NCI-H2029 (cell line): ENCODE measurements at regions not wholly inside any gene's neighbourhood (a gene's known extent, or its start where the extent isn't known, plus 50 kb on each side); places are given as distances from the start of the nearest gene placed in this dataset.
"Not testable (repeated sequence)": the region's sequence is repeated elsewhere in the genome, so short reads cannot be mapped to it uniquely, and the experiment has no call there.

Source experiments
- DNase-seq: peaks from one replicate; lab custom pipeline; 2025; lab: John Stamatoyannopoulos, UW

DNA sequence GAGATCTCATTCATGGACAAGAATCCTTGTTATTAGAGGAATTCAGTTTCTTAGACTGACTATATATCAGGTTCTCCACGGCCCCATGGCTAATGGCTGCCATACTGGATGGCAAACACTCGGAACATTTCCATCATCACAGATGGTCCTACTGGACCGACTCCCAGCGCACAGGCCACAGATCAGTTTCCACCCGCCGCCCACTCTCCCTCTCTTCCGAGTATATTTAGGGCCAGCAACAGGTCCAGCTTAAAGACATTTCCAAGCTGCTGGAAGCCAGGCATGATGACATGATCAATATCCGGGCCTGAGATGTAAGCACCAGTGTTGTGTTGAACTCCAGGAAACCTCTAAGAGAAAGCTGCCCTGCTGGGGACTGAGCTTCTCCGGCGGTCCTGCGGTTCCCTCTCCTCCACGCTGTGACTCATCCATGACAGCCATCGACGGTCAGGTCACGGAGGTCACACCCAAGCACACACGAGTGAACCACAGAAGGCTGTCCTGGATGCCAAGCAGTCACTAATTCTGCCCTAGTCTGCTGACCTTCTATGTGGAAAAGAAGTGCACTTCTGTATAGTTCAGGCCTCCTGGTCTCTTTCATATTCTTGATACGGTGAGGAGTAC, 64.4 kb upstream of the LPCAT1 start:
- DNase-seq: not testable (repeated sequence)

DNA sequence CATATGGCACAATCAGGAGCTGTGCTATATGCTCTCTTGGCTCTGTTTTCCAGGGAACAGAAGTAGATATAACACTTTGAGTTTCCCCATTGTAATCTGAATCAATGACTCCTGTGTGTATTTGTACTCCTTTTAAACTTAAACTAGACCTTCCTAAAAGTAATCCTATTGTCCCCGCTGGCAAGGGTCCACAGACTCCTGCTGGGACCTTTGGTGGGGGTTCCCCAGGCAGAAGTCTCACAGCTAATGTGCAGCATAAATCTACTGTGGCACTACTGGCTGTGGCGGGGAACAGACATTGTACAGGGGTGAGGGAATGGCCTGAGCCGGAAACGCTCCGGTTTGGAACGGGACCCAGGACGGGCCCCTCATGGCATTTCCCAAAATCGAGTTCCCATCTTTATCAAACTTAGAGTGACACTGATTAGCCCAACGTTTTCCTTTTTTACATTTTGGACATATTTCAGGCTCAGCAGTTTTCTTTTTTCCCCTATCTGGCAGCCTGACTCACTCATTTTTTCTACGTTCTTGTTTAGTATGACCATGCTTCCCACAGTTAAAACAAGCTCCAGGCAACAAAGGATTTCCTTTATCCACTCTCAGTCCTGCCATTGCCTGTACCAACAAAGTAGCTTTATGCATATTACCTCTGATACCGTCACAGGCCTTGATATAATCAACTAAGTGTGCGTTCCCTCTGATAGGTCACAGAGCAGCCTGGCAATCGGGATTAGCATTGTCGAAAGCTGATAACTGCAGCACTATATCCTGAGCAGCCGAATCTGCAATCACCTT, 59.5 kb upstream of the LPCAT1 start:
- not testable (repeated sequence) for DNase-seq

DNA sequence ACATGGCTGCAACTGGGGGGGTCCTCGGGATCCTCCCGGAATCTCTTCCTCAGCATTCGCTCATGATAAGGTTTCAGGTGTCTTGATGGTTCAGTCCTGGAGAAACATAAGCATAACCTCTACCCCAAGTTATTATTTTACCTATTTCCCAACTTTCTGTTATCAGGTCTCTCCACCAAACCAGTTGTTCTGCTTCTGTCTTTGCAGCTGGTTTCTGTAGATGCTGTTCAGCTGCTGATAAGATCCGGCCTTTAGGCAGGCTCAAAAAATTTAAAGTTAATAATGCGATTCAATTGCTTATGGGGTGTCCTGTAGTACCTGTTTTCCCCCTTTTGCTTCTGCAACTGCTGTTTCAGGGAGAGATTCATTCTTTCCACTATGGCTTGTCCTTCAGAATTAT, 55.6 kb upstream of the LPCAT1 start:
- DNase-seq: not testable (repeated sequence)

DNA sequence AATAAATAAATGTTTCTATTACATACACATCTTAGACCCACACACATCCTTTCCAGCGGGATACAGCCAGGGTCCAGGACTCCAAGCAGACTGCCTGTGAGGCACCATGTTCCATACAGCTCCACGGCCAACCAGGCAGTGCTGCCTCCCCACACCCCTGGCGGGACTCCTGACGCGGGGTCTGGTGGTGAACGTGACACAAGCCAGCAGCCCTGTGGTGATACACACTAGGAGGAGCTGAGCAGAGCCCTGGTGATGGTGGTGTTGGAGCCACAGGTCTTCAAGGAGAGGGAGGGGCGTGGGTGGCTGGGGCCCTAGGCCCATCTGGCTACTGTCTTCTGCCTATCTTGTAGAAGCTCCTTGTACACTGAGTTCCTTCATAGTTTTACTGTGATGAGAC, 53.1 kb upstream of the LPCAT1 start:
- DNase-seq: not testable (repeated sequence)

DNA sequence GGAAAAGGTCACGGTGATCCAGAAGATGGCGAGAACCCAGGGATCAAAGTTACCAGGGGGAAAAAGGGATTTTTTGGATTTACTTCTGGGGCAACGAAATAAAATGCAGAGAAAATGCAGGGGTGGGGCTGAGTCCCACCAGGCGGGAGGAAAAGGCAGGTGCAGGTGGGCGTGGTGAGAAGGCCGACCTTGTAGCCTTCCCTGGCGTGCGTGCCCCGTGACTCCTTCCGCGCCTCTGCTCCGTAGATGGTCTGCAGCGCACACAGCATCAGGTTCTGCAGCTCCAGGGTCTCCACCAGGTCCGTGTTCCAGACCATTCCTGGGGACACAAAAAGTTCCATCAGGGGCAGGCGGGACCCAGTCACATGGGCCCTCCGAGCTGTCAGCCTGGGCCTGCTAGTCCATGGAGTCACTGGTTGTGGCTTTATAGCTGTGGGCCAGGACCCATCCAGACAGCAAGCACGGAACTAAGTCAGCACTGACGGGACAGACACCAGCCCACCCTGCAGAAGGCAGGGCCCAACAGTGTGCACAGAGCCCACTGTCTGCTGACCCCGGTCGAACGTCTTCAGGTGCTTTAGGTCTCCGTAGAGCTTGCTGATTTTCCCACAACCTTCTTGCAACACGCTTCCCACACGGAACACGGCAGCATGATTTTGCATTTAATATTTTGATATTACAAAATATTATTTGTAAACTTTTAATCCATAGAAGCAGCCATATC, 52.4 kb upstream of the LPCAT1 start:
- not testable (repeated sequence) for DNase-seq

DNA sequence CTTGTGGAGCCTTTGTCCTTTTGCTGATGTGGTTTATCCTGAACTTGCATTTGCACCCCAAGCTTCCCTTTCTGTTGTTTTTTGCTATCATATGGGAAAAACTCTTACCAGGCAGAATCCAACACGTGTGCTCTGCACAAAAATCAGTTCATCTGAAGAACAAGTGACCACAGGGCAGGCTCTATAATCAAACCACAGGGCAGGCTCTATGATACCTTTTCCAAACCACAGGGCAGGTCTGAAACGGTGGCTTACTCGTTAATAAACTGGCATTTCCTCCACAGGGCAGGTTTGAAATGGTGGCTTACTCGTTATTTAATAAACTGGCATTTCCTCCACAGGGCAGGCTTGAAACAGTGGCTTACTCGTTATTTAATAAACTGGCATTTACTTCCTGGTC, 51.7 kb upstream of the LPCAT1 start:
- DNase-seq: not testable (repeated sequence)

DNA sequence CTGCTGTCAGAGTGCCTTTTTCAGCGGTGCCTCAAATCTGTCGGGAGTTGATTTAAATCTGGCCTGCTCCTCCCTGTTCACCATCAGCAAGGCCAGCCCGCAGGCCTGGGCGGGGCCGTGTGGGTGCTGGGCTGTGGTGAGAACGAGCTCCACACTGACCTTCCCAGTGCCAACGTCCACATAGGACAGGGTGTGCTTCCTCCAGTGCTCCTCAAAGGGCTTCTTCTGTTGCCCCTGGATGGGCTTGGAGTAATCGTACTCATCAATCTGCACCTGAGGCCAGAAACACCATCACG, 50.2 kb upstream of the LPCAT1 start:
- DNase-seq: not testable (repeated sequence)

DNA sequence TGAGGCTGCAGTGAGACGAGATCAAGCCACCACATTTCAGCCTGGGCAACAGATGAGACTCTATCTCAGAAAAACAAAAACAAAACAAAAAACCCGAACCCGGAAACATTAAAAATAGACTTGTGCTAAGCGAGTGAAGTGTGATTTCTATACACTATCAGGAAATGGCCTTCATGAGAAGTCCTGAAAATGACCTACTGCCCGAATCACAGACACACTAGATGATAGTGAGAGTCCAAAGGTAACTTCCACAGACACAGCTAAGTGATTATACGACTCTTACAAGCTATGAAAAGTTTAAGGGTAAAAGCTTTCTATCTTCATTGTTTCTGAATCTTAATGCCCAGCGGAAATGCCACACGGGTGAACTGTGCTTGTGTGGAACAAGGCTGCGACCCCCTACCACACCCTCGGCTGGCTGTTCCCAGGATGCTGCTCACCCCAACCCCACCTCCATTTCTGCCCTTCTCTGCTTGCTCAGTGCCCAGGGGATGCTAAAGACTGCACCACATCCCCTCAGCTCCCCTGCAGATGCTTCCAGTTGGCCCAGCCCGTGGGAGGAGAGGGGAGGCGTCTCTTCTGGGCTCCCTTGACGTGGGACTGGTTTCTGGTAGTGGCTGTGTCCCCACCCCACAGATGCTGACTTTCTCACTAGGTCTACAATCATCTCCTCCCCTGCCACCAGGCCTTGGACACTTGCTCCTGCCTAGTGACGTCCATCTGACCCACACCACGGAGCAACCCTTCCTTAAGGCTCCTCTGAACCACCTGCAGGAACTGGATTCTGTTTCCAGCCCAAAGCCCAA, 49.7 kb upstream of the LPCAT1 start:
- not testable (repeated sequence) for DNase-seq
